DMS114 treated with DMSO at 0.1 percent for 48 hours (cell line): ENCODE measurements at regions not wholly inside any gene's neighbourhood (a gene's known extent, or its start where the extent isn't known, plus 50 kb on each side); places are given as distances from the start of the nearest gene placed in this dataset.
A peak's percentile ranks its signal among the peaks of the same experiment; 100 is the strongest.
"Not testable (repeated sequence)": the region's sequence is repeated elsewhere in the genome, so short reads cannot be mapped to it uniquely, and the experiment has no call there.

ENCODE experiments used
- DNase-seq: peaks from one replicate; lab custom pipeline; 2025; ENCODE audit not compliant: unreplicated experiment; lab: John Stamatoyannopoulos, UW

GRCh38 chr2:199040522-199040921 lies 417.2 kb downstream of the SATB2 start:
- DNase-seq, result no peak

- DNase-seq, result not testable (repeated sequence)
Measured at GRCh38 chr2:199033761-199034160, 424.0 kb downstream of the SATB2 start.

GRCh38 chr2:199025146-199025545 lies 432.6 kb downstream of the SATB2 start:
- DNase-seq, result no peak

GRCh38 chr2:199024224-199024623 lies 433.5 kb downstream of the SATB2 start:
- DNase-seq, result no peak

- peak; percentile 23 for DNase-seq
Measured at GRCh38 chr2:199019898-199020507, 437.7 kb downstream of the SATB2 start.

GRCh38 chr2:199018826-199019225 lies 438.9 kb downstream of the SATB2 start:
- no peak for DNase-seq

GRCh38 chr2:199015072-199015471 lies 442.7 kb downstream of the SATB2 start:
- DNase-seq, result no peak

- no peak for DNase-seq
Measured at GRCh38 chr2:199014226-199014625, 443.5 kb downstream of the SATB2 start.

- no peak for DNase-seq
Measured at GRCh38 chr2:199011908-199012307, 445.8 kb downstream of the SATB2 start.

GRCh38 chr2:198994678-198995077 lies 463.1 kb downstream of the SATB2 start:
- DNase-seq, result no peak

- no peak for DNase-seq
Measured at GRCh38 chr2:198991431-198991830, 466.3 kb downstream of the SATB2 start.

- DNase-seq, result no peak
Measured at GRCh38 chr2:198975779-198976178, 482.0 kb downstream of the SATB2 start.

GRCh38 chr2:198973785-198974184 lies 484.0 kb downstream of the SATB2 start:
- no peak for DNase-seq

GRCh38 chr2:198973181-198973580 lies 484.6 kb downstream of the SATB2 start:
- DNase-seq, result no peak

GRCh38 chr2:198968545-198968944 lies 489.2 kb downstream of the SATB2 start:
- DNase-seq, result no peak

GRCh38 chr2:198966269-198966668 lies 491.5 kb downstream of the SATB2 start:
- DNase-seq, result no peak

GRCh38 chr2:198961547-198961946 lies 496.2 kb downstream of the SATB2 start:
- no peak for DNase-seq

- DNase-seq, result no peak
Measured at GRCh38 chr2:198957181-198957580, 500.6 kb downstream of the SATB2 start.

- no peak for DNase-seq
Measured at GRCh38 chr2:198953328-198953727, 504.4 kb downstream of the SATB2 start.

GRCh38 chr2:198950803-198951202 lies 506.9 kb downstream of the SATB2 start:
- no peak for DNase-seq

GRCh38 chr2:198945496-198945895 lies 512.2 kb downstream of the SATB2 start:
- no peak for DNase-seq

- DNase-seq, result no peak
Measured at GRCh38 chr2:198930170-198930569, 527.6 kb downstream of the SATB2 start.

GRCh38 chr2:198928026-198928425 lies 529.7 kb downstream of the SATB2 start:
- DNase-seq, result no peak
